Smooth muscle cell (in vitro differentiated cells): ENCODE measurements at regions not wholly inside any gene's neighbourhood (a gene's known extent, or its start where the extent isn't known, plus 50 kb on each side); places are given as distances from the start of the nearest gene placed in this dataset.

Experiments
- DNase-seq: peaks from one replicate; lab custom pipeline; 2025; ENCODE audit not compliant: unreplicated experiment; lab: John Stamatoyannopoulos, UW
- H2AFZ ChIP-seq: fragments of 200-600 bp; sonication (generic); 2 replicates; pipeline ENCODE4 v1.6.0; 2016; ENCODE audit warnings: antibody characterized with exemption, low read depth, mild to moderate bottlenecking
- H3F3A ChIP-seq: fragments of 200-600 bp; sonication (generic); 2 replicates; pipeline ENCODE4 v1.6.0; 2017; ENCODE audit warnings: antibody characterized with exemption, low read depth
- H3K27ac ChIP-seq: fragments of 200-600 bp; sonication (generic); 2 replicates; pipeline ENCODE4 v1.5.1; 2016; ENCODE audit warnings: low read depth, mild to moderate bottlenecking
- H3K27me3 ChIP-seq: fragments of 200-600 bp; sonication (generic); 2 replicates; pipeline ENCODE4 v1.6.1; 2016; ENCODE audit warnings: low read depth, mild to moderate bottlenecking
- H3K36me3 ChIP-seq: fragments of 200-600 bp; sonication (generic); 2 replicates; pipeline ENCODE4 v1.5.1; 2016; ENCODE audit warnings: low read depth
- H3K4me1 ChIP-seq: fragments of 200-600 bp; sonication (generic); 2 replicates; pipeline ENCODE4 v1.5.1; 2016; ENCODE audit warnings: low read depth
- H3K4me2 ChIP-seq: fragments of 200-600 bp; sonication (generic); 2 replicates; pipeline ENCODE4 v1.6.0; 2016; ENCODE audit warnings: mild to moderate bottlenecking
- H3K4me3 ChIP-seq: fragments of 200-600 bp; sonication (generic); 2 replicates; pipeline ENCODE4 v1.5.1; 2016; ENCODE audit warnings: mild to moderate bottlenecking
- H3K79me2 ChIP-seq: fragments of 200-600 bp; sonication (generic); 2 replicates; pipeline ENCODE4 v1.6.0; 2016; ENCODE audit warnings: low read depth, mild to moderate bottlenecking
- H3K9ac ChIP-seq: fragments of 200-600 bp; sonication (generic); 2 replicates; pipeline ENCODE4 v1.6.0; 2016; ENCODE audit warnings: low read depth
- H3K9me3 ChIP-seq: fragments of 200-600 bp; sonication (generic); replicated peaks from 2 replicates; pipeline ENCODE4 v1.5.1; 2016; ENCODE audit warnings: low read depth
- H4K20me1 ChIP-seq: fragments of 200-600 bp; sonication (generic); 2 replicates; pipeline ENCODE4 v1.6.0; 2016; ENCODE audit warnings: low read depth
- CTCF ChIP-seq: fragments of 200-600 bp; sonication (generic); IDR thresholded peaks from 2 replicates; pipeline ENCODE4 v1.5.1; 2017; ENCODE audit warnings: borderline replicate concordance, mild to moderate bottlenecking, antibody characterized with exemption; ENCODE audit not compliant: insufficient read depth, poor library complexity, severe bottlenecking
- WGBS: methylation state at CpG from one replicate; pipeline ENCODE4 v1.1.7; 2016; ENCODE audit warnings: low lambda C conversion rate; 5-methylcytosine and 5-hydroxymethylcytosine counted together

- Histone ChIP-seq H3K79me2 (no peaks in the 10 kb centered on the region), H3K4me3 (no peak overlapping the region), H4K20me1 (no peaks in the 10 kb centered on the region), H3K4me1 (no peaks in the 10 kb centered on the region), H3K9me3 (no peaks in the 10 kb centered on the region), H3K4me2 (no peak overlapping the region), H3K36me3 (no peaks in the 10 kb centered on the region), H3F3A (no peaks in the 10 kb centered on the region), H2AFZ (no peak overlapping the region), H3K9ac (no peak overlapping the region), H3K27me3 (no peaks in the 10 kb centered on the region), H3K27ac (no peak overlapping the region)
- TF ChIP-seq CTCF: no peak
- no peak for DNase-seq
- WGBS: 55% methylated on average over 3 of the region's 3 CpGs
These were observed 682.4 kb upstream of the GRIA3 start for GRCh38 chrX:122501652-122502051.

GRCh38 chrX:122504026-122504425, 680.1 kb upstream of the GRIA3 start:
- Histone ChIP-seq H3K4me2 (no peak overlapping the region), H4K20me1 (no peaks in the 10 kb centered on the region), H2AFZ (no peak overlapping the region), H3K4me3 (no peak overlapping the region), H3K27me3 (no peaks in the 10 kb centered on the region), H3K9ac (no peak overlapping the region), H3K36me3 (no peaks in the 10 kb centered on the region), H3K79me2 (no peaks in the 10 kb centered on the region), H3K4me1 (no peaks in the 10 kb centered on the region), H3F3A (no peaks in the 10 kb centered on the region), H3K27ac (no peak overlapping the region), H3K9me3 (no peaks in the 10 kb centered on the region)
- WGBS: 52% methylated on average over 3 of the region's 3 CpGs
- TF ChIP-seq CTCF: no peak
- DNase-seq: no peak

GRCh38 chrX:122512561-122513072, 671.5 kb upstream of the GRIA3 start:
- H4K20me1 ChIP-seq: no peaks in the 10 kb centered on the region
- no peaks in the 10 kb centered on the region for H3K27me3 ChIP-seq
- no peaks in the 10 kb centered on the region for H3K9me3 ChIP-seq
- no peak overlapping the region for H3K27ac ChIP-seq
- H3K4me2 ChIP-seq: no peak overlapping the region
- H3K79me2 ChIP-seq: no peaks in the 10 kb centered on the region
- H3K4me3 ChIP-seq: no peak overlapping the region
- no peaks in the 10 kb centered on the region for H3K36me3 ChIP-seq
- DNase-seq: no peak
- no peak overlapping the region for H3K9ac ChIP-seq
- no peaks in the 10 kb centered on the region for H3F3A ChIP-seq
- H3K4me1 ChIP-seq: no peaks in the 10 kb centered on the region
- no peak overlapping the region for H2AFZ ChIP-seq
- 90% methylated on average over 3 of the region's 3 CpGs for WGBS
- TF ChIP-seq CTCF: no peak

- no peaks in the 10 kb centered on the region for H3K27me3 ChIP-seq
- TF ChIP-seq CTCF: no peak
- H3F3A ChIP-seq: no peaks in the 10 kb centered on the region
- H3K4me1 ChIP-seq: no peaks in the 10 kb centered on the region
- H3K4me2 ChIP-seq: no peak overlapping the region
- H3K27ac ChIP-seq: no peak overlapping the region
- no peaks in the 10 kb centered on the region for H3K79me2 ChIP-seq
- no peak for DNase-seq
- H3K4me3 ChIP-seq: no peak overlapping the region
- no peak overlapping the region for H2AFZ ChIP-seq
- H3K9ac ChIP-seq: no peak overlapping the region
- H4K20me1 ChIP-seq: no peaks in the 10 kb centered on the region
- no peaks in the 10 kb centered on the region for H3K9me3 ChIP-seq
- H3K36me3 ChIP-seq: no peaks in the 10 kb centered on the region
These were observed 666.3 kb upstream of the GRIA3 start for GRCh38 chrX:122517786-122518185.
